ENCODE measurements at regions not wholly inside any gene's neighbourhood (a gene's known extent, or its start where the extent isn't known, plus 50 kb on each side); places are given as distances from the start of the nearest gene placed in this dataset.

DNA sequence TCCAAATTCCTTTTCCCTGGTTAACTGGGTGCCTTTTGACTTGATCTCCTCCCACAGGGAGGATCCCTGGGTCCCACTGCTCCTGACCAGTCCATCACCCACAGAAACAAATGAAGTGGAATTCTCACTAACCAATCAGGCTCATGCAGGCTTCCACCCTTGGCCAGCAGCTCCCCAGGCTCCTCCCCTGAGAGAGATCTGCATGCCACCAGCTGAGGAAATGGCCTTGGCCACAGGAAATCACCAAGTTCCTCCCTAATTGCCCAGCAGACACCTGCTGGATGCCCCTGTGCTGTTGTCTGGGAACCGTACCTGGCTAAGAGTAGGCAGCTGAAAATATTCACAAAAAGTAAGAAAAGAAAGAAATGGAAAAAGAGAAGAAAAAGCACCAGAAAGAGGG is 207.4 kb downstream of the NCK2 start:
- Mint-ChIP-seq H3K9me3 (no peaks in the 10 kb centered on the region), H3K4me1 (ENCODE audit: low read depth) (no peaks in the 10 kb centered on the region; the same call in 1 of the 2 replicates), H3K27ac (no peak overlapping the region), H3K27me3 (ENCODE audit: insufficient read depth) (peaks cover 25% of the 10 kb centered on the region), H3K36me3 (ENCODE audit: low read depth) (no peaks in the 10 kb centered on the region), H3K4me3 (no peak overlapping the region)
- DNase-seq = no peak
- TF ChIP-seq CTCF (IDR thresholded peaks at IDR 0.05) = no peak

GRCh38 chr2:105951384-105951694 is 206.6 kb downstream of the NCK2 start:
- Mint-ChIP-seq H3K9me3 (no peaks in the 10 kb centered on the region), H3K4me1 (ENCODE audit: low read depth) (no peaks in the 10 kb centered on the region; the same call in 1 of the 2 replicates), H3K36me3 (ENCODE audit: low read depth) (no peaks in the 10 kb centered on the region), H3K4me3 (no peak overlapping the region), H3K27ac (no peak overlapping the region), H3K27me3 (ENCODE audit: insufficient read depth) (peaks cover 25% of the 10 kb centered on the region)
- DNase-seq = no peak
- no peak for TF ChIP-seq CTCF (IDR thresholded peaks at IDR 0.05)

DNA sequence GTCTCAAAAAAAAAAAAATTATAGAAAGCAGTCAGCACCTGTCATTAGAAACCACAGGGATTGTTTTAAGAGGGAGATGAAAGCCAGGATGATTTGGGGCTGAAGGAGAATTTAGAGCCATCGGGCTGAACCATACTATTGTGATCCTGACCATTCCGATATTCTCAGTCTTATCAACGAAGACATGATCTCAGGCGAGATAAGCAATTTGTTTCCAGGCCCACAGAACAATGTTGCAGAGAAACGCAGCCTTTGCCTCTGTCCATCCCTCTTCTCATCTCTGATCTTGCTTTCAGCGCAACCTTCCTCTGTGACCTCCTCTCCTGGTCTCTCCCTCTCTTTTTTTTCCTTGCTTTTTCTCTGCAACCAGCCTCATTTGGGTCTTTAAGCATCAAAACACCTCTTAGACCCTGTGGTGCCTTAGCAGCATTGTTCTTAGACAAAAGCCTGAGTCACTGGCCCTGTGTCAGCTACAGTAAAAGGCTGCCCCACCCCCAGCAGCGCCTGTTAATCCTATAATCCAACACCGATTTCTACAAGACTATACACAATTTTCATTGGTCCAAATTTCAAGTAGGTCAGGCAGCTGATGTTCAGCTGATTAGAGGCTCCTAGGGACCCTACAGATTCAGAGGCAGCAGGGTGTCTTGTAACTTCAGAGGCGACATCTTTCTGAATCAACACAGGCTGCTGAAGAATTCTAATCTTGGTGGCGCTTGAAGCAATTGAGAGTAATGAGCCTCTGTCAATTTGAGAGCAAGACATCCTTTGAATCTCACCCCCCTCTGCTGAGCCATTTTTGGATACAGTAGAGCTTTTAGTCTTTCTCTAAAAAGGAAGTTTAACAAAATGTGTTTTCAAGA is 206.0 kb downstream of the NCK2 start:
- Mint-ChIP-seq H3K9me3 (no peaks in the 10 kb centered on the region), H3K4me3 (no peak overlapping the region), H3K27me3 (ENCODE audit: insufficient read depth) (peaks cover 25% of the 10 kb centered on the region), H3K36me3 (ENCODE audit: low read depth) (no peaks in the 10 kb centered on the region), H3K27ac (no peak overlapping the region), H3K4me1 (ENCODE audit: low read depth) (no peaks in the 10 kb centered on the region; the same call in 1 of the 2 replicates)
- no peak for TF ChIP-seq CTCF (IDR thresholded peaks at IDR 0.05)
- DNase-seq = no peak

DNA sequence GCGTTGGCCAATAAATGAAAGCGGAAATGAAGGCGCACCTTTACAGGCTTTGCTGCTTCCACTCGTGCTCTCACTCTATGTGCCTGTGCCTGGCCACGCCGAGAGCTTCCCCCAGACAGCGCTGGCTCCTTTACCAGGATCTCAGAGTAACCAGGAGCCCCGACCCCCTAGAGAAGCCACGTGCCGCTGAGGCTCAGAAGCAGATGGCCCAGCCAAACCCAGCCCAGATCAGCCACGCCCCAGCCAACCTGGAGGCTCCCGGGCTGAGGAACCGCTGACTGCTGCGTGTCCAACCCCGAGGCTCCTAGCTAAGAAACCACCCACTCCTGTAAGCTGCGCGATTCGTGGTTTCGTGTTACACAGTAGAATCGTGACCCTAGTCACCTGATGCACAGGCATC is 199.3 kb downstream of the NCK2 start:
- H3K27me3 Mint-ChIP-seq (ENCODE audit: insufficient read depth) = peaks cover 8% of the 10 kb centered on the region
- peaks cover 4% of the 10 kb centered on the region; the same call in 1 of the 2 replicates for H3K9me3 Mint-ChIP-seq
- H3K4me3 Mint-ChIP-seq = no peak overlapping the region
- no peaks in the 10 kb centered on the region for H3K4me1 Mint-ChIP-seq (ENCODE audit: low read depth)
- no peaks in the 10 kb centered on the region for H3K36me3 Mint-ChIP-seq (ENCODE audit: low read depth)
- DNase-seq = no peak
- no peak for TF ChIP-seq CTCF (IDR thresholded peaks at IDR 0.05)
- no peak overlapping the region for H3K27ac Mint-ChIP-seq
